IPS DF 4.7 (cell line): ENCODE measurements at regions not wholly inside any gene's neighbourhood (a gene's known extent, or its start where the extent isn't known, plus 50 kb on each side); places are given as distances from the start of the nearest gene placed in this dataset.
"Not testable (repeated sequence)": the region's sequence is repeated elsewhere in the genome, so short reads cannot be mapped to it uniquely, and the experiment has no call there.

Experiments used
- DNase-seq: peaks from one replicate; pipeline ENCODE4 v3.0.0-alpha.2; 2013; ENCODE audit warnings: low spot score; ENCODE audit errors: extremely low read depth

- DNase-seq, result no peak
These were observed 79.9 kb upstream of the ATP1A1 start for GRCh38 chr1:116292929-116293725.

DNA sequence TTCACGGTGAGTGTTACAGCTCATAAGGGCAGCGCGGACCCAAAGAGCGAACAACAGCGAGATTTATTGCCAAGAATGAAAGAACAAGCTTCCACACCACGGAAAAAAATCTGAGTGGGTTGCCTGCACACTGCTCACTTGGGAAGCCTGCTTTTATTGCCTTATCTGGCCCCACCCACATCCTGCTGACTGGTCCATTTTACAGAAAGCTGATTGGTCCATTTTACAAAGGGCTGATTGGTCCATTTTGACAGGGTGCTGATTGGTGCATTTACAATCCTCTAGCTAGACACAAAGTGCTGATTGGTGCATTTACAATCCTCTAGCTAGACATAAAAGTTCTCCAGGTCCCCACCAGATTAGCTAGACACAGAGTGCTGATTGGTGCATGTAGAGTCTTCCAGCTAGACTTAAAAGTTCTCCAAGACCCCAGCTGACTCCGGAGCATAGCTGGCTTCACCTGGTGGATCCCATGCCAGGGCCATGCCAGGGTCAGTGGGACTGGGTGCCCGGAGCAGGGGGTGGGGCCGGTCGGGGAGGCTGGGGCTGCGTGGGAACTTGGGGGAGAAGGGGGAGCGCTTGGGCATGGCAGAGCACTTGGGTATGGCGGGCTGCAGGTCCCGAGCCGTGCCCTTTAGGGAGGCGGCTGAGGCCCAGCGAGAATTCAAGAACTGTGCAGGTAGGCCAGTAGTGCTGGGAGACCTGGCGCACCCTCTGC lies 75.4 kb upstream of the ATP1A1 start:
- no peak for DNase-seq

GRCh38 chr1:116298213-116298579 lies 74.8 kb upstream of the ATP1A1 start:
- DNase-seq, result not testable (repeated sequence)

DNA sequence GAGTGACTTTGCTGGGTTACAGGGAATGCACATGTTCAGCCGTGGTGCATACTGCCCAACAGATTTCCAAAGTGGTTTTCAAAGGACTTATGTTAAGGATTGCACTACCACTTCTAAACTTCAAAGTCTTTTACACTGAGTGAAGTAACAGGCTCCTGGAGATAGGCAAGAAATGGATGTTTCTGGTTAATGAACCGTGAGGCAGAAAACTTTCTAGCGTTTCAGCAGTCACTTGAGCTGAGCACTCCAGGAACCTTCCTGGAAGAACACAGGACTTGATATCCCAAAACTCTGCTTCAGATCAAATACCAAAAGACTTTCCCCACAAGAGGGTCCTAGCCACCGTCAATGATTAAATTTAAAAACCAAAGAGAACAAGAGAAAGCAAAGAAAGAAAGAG lies 74.3 kb upstream of the ATP1A1 start:
- no peak for DNase-seq

DNA sequence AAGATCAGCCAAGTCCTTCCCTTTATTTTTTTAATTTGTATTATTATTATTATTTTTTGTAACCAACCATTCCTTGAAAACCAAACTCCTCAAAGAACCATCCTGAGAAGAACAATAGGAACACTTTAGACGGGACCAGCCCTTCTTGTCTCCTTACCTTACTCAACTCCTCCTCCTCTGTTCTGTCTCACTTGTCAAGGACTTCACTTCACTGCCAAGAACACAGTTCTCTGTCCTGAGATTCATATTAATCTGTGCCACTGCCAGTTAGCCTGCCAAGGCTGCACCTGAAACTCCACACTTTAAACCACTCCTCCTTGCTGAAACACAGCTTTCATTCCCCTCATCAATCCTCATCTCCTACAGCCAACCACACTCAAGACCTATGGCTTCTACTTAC lies 73.8 kb upstream of the ATP1A1 start:
- DNase-seq, result no peak

GRCh38 chr1:116302281-116302680 lies 70.8 kb upstream of the ATP1A1 start:
- no peak for DNase-seq

- no peak for DNase-seq
These were observed 66.9 kb upstream of the ATP1A1 start for GRCh38 chr1:116306102-116306501.

GRCh38 chr1:116306840-116307442 lies 66.1 kb upstream of the ATP1A1 start:
- DNase-seq, result no peak

DNA sequence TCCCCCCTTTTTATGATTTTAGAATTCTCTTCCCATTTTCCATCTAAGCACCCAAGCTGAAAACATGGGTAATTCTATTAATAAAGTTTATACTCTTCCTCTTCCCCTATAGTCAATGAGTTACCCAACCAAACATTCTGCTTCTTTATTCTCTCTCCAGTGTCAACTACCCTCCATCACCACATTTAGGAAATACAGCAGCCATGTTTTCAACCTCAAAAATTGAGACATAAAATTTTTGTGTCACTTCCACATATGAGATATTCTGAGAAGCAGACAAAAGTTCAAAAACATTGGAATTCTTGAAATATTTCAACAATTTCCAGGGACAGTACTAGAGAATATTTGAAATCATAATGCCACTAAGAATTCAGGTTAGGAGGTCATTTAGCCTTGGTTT lies 64.8 kb upstream of the ATP1A1 start:
- DNase-seq, result no peak

GRCh38 chr1:116309090-116309870 lies 63.8 kb upstream of the ATP1A1 start:
- no peak for DNase-seq

GRCh38 chr1:116310180-116310579 lies 62.9 kb upstream of the ATP1A1 start:
- no peak for DNase-seq

- no peak for DNase-seq
These were observed 61.9 kb upstream of the ATP1A1 start for GRCh38 chr1:116311193-116311592.

- no peak for DNase-seq
These were observed 61.0 kb upstream of the ATP1A1 start for GRCh38 chr1:116311756-116312680.

DNA sequence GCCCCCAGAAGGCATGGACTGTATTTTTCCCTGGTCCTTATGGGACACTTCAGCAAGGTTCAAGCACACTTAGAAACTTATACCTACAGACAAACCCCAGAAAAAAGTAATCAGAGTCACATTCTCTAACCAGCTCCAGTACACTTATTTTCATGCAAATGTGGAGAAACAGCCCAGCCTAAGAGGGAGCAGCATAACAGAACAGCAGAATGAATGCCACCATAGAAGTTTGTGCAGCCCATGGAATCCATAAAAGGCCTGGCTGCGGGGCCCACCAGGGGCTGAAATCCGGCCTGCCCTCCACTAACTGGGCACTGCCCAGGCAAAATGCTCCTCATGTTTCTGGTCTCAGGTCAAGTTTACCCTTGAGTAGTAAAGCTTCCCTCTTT lies 60.4 kb upstream of the ATP1A1 start:
- no peak for DNase-seq

- no peak for DNase-seq
These were observed 59.3 kb upstream of the ATP1A1 start for GRCh38 chr1:116313776-116314175.

- DNase-seq, result no peak
These were observed 58.6 kb upstream of the ATP1A1 start for GRCh38 chr1:116314305-116314919.

- DNase-seq, result no peak
These were observed 56.7 kb upstream of the ATP1A1 start for GRCh38 chr1:116316373-116316772.

DNA sequence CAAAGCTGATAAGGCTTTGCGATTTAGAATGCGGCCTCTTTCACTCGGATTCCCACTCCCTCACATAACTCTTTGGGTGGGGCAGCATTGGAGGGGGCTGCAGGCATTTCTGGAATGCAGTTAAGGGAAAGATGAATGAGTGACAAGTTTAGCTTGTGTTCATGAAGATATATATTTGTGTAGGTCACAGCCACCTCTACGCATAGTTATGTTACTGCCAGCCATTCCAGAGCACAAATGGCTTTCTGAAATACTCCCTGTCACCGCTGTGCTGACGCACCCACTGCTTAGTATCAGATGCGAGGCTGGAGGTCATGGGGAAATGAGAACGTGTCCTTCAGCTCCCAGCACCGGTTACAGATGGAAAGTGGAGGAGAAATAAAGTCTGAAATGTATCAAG lies 54.1 kb upstream of the ATP1A1 start:
- no peak for DNase-seq

DNA sequence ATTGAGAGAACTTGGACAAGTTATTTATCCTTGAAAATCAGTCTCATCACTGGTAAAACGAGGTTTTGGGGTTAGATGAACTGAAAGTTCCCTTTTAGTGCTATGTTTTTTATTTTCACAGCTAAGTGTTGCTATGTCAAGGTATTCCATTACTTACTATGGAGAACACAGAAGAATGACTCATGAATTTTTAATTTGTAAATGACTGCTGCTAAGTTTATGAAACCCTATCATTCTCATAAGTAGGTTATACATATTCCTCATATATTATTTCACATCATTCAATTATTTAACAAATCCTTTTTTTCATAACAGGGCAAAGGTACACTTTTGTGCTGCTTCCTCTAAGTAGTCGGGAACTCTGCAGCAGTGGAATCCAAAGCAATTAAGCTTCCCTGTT lies 52.2 kb upstream of the ATP1A1 start:
- DNase-seq, result no peak

DNA sequence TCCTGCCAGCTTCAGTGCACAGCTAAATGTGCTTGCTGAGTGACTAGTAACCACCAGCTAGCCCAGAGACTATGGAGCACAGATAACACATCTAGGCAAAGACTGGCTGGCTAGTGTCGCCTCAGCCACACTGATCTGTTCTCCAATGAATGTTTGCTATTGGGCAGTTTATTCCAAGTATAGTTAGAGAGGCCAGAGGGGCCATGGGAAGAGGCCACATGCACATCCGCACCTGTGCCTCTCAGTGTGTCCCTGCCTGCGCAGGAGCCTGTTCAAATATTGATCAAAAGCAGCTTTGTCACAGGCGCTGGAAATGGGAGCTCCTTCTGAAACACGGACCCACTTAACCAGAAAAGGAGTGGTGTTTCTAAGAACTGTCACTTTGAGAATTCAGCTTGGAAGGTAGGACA lies 51.3 kb upstream of the ATP1A1 start:
- DNase-seq, result no peak
